CD4-positive, alpha-beta T cell treated with Interleukin-12 subunit alpha and Interleukin-12 subunit beta, for 1 hour (primary cell): ENCODE measurements at regions not wholly inside any gene's neighbourhood (a gene's known extent, or its start where the extent isn't known, plus 50 kb on each side); places are given as distances from the start of the nearest gene placed in this dataset.
"Not testable (repeated sequence)": the region's sequence is repeated elsewhere in the genome, so short reads cannot be mapped to it uniquely, and the experiment has no call there.

Experiments used
- DNase-seq: peaks from one replicate; pipeline ENCODE4 v3.0.0-alpha.2; 2020

GRCh38 chr11:37248145-37248544 lies 650.1 kb upstream of the RAG2 start:
- no peak for DNase-seq

- not testable (repeated sequence) for DNase-seq
Observed at GRCh38 chr11:37246092-37246491, 648.1 kb upstream of the RAG2 start.

DNA sequence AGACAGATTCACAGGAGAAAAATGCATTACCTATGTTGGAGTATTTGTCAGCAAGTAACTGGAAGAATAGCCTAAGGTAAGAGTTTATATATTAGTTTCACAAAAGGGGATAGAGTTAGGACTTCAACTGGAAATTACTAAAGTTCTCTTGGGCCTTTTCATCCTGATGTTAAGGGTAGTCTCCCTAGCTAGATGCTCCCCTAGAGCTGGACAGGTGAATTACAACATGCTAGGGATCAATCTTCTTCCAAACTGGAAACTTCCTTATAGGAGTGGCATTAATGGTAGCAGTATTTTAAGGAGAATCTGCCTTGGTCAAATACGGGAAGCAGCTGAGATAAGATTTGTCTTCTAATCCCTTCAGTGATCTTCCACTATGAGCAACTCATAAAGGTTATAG lies 632.8 kb upstream of the RAG2 start:
- DNase-seq = no peak

- DNase-seq = no peak
Observed at GRCh38 chr11:37223962-37224361, 625.9 kb upstream of the RAG2 start.

DNA sequence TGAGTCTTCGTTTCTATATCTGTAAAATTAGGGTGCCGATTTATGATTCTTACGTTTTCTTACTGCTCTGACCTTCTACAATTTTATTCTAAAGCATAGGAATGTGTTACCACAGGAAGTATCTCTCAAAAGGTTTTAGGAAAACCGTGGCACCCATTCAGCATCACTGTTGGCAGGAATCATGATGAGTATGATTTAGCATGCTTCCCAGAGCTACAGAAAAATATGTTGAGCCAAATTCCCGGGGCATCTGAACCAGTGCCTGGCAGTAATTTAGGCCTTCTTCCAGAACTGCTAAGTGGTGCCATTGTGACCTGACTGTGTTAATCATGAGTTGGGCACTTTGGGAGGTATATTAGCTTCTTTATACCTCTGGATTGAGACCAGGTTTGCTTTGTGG lies 605.0 kb upstream of the RAG2 start:
- no peak for DNase-seq

DNA sequence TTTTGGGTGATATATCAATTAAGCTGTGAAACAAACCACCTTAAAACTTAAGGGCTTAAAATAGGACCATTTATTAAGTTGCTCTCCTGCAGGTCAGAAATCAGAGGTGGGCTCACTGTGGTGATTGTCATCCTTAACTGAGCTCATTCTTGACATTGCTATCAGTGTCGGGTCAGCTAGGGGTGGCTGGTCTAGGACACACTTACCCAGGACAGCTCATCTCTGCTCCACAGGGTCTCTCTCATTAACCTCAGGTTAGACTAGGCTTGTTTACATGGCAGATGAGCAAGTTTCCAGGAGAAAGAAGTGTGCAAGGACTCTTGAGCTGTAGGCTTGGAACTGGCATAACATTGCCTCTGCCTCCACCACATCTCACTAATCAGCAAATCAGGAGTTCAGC lies 601.0 kb upstream of the RAG2 start:
- DNase-seq = no peak

DNA sequence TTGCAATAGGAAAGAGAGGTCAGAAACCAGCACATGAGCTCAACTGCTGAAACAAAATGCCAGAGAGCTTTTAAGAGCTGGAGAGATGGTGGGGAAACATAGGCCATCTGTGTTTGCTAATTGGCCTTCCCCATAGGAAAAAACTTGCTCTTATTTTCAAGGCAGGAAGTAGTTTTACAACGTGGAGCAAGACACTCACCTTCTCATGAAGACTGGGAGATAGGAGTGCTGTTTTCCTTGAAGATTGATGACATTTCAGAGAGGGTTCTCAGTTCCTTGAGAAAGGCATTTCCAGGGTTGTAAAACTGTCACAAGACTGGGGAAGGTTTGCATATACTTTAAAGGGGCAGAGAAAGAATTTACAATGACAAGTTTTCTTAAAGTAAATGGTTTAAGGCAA lies 586.3 kb upstream of the RAG2 start:
- no peak for DNase-seq

GRCh38 chr11:37182031-37182430 lies 584.0 kb upstream of the RAG2 start:
- no peak for DNase-seq

GRCh38 chr11:37177721-37178120 lies 579.7 kb upstream of the RAG2 start:
- DNase-seq = no peak

GRCh38 chr11:37171451-37171850 lies 573.4 kb upstream of the RAG2 start:
- no peak for DNase-seq

DNA sequence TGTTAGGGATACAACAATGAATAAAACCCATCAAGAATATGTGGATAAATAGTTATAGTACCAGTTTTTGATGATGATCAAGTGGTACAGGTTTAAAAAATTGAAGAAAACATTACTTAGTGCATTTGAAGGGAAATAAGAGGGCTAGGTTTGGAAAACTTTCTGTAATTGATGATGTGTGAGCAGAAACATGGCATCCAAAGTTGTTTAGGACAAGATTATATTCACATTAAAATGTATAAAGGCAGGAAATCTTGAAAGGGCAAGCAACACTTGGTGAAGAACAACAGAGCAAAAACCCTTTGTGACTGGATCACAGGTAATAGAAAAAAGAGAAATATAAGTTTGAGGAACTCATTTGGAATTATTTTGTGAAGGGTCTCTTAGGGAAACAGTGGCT lies 572.3 kb upstream of the RAG2 start:
- DNase-seq = no peak

- not testable (repeated sequence) for DNase-seq
Observed at GRCh38 chr11:37145434-37145833, 547.4 kb upstream of the RAG2 start.

DNA sequence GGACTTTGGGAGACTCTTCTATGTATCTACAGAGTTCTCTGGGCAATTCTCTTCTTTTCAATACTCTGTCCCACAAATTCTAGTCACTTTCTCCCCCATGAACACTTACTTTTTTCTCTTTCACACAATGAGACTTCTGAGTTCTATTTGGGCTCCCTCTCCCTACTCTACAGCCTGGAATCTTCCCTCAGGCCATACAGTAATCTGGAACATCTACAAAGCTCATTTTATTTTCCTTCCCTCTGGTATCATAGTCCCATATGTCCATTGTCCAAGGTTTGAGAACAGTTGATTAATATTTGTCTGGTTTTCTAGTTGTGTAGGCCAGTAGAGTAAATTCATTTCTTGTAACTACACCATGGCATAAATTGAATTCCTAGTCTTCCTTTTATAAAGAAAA lies 544.6 kb upstream of the RAG2 start:
- DNase-seq = no peak

DNA sequence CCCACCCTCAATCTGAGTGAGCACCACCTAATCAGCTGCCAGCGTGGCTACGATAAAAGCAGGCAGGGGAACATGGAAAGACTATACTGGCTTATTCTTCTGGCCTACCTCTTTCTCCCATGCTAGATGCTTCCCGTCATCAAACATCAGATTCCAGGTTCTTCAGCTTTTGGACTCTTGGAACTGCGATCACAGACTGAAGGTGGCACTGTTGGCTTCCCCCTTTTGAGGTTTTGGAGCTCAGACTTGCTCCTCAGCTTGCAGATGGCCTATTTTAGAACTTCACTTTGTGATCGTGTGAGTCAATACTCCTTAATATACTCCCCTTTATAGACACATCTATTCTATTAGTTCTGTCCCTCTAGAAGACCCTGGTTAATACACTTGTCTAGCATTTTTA lies 543.7 kb upstream of the RAG2 start:
- no peak for DNase-seq

DNA sequence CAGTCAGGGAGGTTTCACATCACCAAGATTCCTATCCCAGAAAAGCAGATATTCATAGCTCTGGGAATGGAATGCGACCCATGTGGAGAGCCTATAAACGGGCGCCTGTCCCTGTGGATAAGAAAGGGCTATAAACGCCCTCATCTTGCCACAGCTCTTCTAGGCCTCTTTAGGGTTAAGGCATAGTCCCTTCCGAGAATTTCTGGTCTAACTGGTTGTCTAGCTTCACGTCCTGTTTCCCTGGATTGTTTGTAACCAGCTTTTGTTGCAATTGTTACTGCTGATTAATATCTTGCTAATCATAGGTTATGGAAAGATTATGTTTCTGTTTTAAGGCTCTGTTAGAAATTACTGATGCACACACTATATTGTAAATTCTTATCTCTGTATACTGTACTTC lies 537.6 kb upstream of the RAG2 start:
- DNase-seq = not testable (repeated sequence)

GRCh38 chr11:37134637-37135036 lies 536.6 kb upstream of the RAG2 start:
- DNase-seq = no peak

DNA sequence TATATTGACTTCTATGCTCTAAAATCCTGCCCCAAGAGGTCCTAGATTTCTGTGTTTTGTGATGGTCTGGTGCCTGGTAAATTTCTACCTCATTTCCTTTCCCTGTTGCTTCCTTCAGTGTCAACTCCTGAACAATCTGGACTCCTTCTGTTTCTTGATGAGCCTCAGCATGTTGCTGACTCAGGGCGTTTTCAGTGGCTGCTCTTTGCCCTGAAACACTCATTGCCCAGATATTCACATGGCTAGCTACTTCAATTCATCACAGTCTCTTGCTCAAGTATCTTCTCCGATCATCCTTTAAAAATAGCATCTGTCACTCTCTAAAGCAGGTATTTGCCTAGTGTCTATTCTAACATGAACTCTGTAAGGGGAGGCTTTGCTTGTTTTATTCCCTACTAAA lies 526.3 kb upstream of the RAG2 start:
- no peak for DNase-seq

GRCh38 chr11:37115963-37116362 lies 517.9 kb upstream of the RAG2 start:
- DNase-seq = no peak

DNA sequence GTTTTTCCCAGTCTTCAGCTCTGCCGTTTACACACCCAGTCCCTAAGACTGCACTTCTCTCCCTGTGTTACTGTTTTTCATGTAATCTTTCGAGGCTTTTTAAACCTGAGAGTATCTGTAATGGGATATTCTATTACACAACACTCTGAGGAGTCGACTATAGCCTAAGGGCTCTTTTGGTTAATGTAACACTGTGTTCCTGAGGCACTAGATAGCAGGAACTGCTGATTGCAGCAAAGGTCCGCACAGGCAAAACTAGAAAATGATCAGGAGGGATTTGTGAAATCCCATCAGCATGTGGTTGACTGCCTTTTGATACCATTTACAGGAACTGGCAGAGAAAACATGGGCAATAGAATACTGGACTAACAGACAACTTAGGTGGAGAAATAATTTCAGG lies 512.3 kb upstream of the RAG2 start:
- DNase-seq = no peak

GRCh38 chr11:37109286-37109585 lies 511.2 kb upstream of the RAG2 start:
- no peak for DNase-seq

GRCh38 chr11:37108436-37109285 lies 510.6 kb upstream of the RAG2 start:
- DNase-seq = no peak

DNA sequence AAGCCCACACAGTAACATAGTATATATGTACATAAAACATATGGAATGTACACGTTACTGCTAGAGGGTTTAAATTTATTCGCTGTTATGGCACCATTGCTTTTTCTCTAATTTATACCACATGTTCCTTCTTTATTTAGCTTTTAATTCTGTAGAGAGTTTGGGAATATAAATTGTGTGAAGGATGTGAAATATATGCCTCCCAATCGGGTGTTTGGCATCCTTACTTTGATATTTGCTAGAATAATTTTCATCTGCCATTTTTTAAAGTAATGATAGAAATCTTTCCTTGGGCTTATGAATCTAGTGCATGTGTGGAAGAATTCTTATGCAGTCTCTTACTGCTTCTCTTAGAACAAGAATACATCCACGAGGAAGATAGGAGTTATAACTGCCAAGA lies 509.8 kb upstream of the RAG2 start:
- no peak for DNase-seq

- DNase-seq = no peak
Observed at GRCh38 chr11:37107415-37107814, 509.4 kb upstream of the RAG2 start.

GRCh38 chr11:37105427-37105826 lies 507.4 kb upstream of the RAG2 start:
- no peak for DNase-seq

DNA sequence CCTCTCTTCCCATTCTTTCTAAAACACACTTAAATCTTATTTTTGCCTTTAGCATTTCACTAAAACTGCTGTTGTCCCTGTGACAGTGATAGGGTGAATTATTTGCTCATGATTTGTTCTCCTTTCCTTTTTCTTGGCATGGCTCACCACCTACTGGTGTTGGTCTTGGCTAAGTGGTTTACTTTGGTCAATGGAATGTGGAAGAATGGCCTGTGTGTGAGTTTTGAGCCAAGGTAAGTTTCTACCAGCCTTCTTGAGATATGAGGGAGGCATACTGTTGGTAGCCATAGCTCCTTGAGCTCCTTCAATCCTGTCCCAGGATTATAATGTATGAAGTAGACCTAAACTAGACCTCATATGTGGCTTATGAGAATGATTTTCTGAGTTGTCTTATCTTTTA lies 506.3 kb upstream of the RAG2 start:
- DNase-seq = no peak

GRCh38 chr11:37100008-37100407 lies 502.0 kb upstream of the RAG2 start:
- no peak for DNase-seq
